CD4-positive, alpha-beta T cell (primary cell): ENCODE measurements at regions not wholly inside any gene's neighbourhood (a gene's known extent, or its start where the extent isn't known, plus 50 kb on each side); places are given as distances from the start of the nearest gene placed in this dataset.

ENCODE experiments used
- ATAC-seq: fragments of 200-7000 bp; cut with Tn5 transposase; one replicate; pipeline ENCODE4 v1.10.0; 2022; ENCODE audit warnings: mild to moderate bottlenecking; ENCODE audit not compliant: poor library complexity
- CTCF ChIA-PET: fragments of 350-600 bp; sonication (Branson Sonifier 250); formaldehyde crosslinking; loops from one replicate; lab custom pipeline; 2021; ENCODE audit warnings: antibody characterized with exemption, inconsistent platforms; lab: Charles Lee
- POLR2A ChIA-PET: fragments of 350-600 bp; sonication (Branson Sonifier 250); formaldehyde crosslinking; loops from one replicate; lab custom pipeline; 2021; ENCODE audit warnings: antibody characterized with exemption, inconsistent platforms; lab: Charles Lee
- DNase-seq, 14 experiments: peaks; one replicate each; pipeline ENCODE4 v3.0.0-alpha.2; 2013 to 2020; ENCODE audit warnings: mixed read lengths in 2 of 14
- H3K27ac ChIP-seq, 2 donors: one replicate each; pipeline versions ENCODE4 v1.5.1 to v1.7.0; 2013; ENCODE audit warnings: low read length in 2 of 2, low read depth in 1 of 2, mild to moderate bottlenecking in 1 of 2
- H3K27me3 ChIP-seq, 2 experiments: 1 replicate in 1 of 2; 2 replicates in 1 of 2; pipeline versions ENCODE4 v1.6.1 to v1.7.0; 2013; ENCODE audit warnings: low read length in 2 of 2, control low read depth in 1 of 2, mild to moderate bottlenecking in 1 of 2, moderate library complexity in 1 of 2; ENCODE audit not compliant: insufficient read depth in 2 of 2, control insufficient read depth in 1 of 2
- H3K36me3 ChIP-seq: one replicate; pipeline ENCODE4 v1.6.1; 2013; ENCODE audit warnings: low read length, control low read depth; ENCODE audit not compliant: insufficient read depth
- H3K4me1 ChIP-seq: one replicate; pipeline ENCODE4 v1.6.1; 2013; ENCODE audit warnings: low read length, control low read depth; ENCODE audit not compliant: insufficient read depth
- H3K4me3 ChIP-seq: one replicate; pipeline ENCODE4 v1.5.1; 2013; ENCODE audit warnings: mild to moderate bottlenecking, low read length, moderate library complexity
- H3K9me3 ChIP-seq, 2 experiments: 1 replicate in 1 of 2; 2 replicates in 1 of 2; pipeline versions ENCODE4 v1.6.1 to v1.7.0; 2013; ENCODE audit warnings: low read length in 2 of 2, mild to moderate bottlenecking in 2 of 2, control low read depth in 1 of 2, moderate library complexity in 1 of 2; ENCODE audit not compliant: control insufficient read depth in 1 of 2, insufficient read depth in 1 of 2
- H3K27ac Mint-ChIP-seq: one replicate; pipeline ENCODE4 v1.8.0; 2020; ENCODE audit warnings: mixed read lengths
- H3K27me3 Mint-ChIP-seq: one replicate; pipeline ENCODE4 v1.8.0; 2021; ENCODE audit warnings: mixed read lengths
- H3K36me3 Mint-ChIP-seq: one replicate; pipeline ENCODE4 v1.8.0; 2021; ENCODE audit warnings: low read depth, mixed read lengths
- H3K4me1 Mint-ChIP-seq: one replicate; pipeline ENCODE4 v1.8.0; 2021; ENCODE audit warnings: low read depth, mixed read lengths
- H3K4me3 Mint-ChIP-seq: one replicate; pipeline ENCODE4 v1.8.0; 2020; ENCODE audit warnings: mild to moderate bottlenecking, mixed read lengths
- H3K9me3 Mint-ChIP-seq: one replicate; pipeline ENCODE4 v1.8.0; 2020; ENCODE audit warnings: mixed read lengths
- CTCF ChIP-seq: fragments of 200-600 bp; IDR thresholded peaks from one replicate; pipeline ENCODE4 v1.8.0; 2022; ENCODE audit warnings: antibody characterized with exemption, mild to moderate bottlenecking
- intact Hi-C, 2 experiments: fragments of 100-400 bp; cut with DNase I in 1 of 2; cut with micrococcal nuclease in 1 of 2; formaldehyde crosslinking; loops; one replicate each; pipeline versions ENCODE4 v1.15.1 to v1.9.0; 2023 to 2025; cut with DNase I, micrococcal nuclease

- Mint-ChIP-seq H3K27me3 (no peaks in the 10 kb centered on the region), H3K4me1 (no peaks in the 10 kb centered on the region), H3K27ac (no peak overlapping the region), H3K36me3 (no peaks in the 10 kb centered on the region), H3K9me3 (peaks cover 6% of the 10 kb centered on the region), H3K4me3 (no peak overlapping the region)
- intact Hi-C loops: no loop called here
- POLR2A ChIA-PET: no interaction called here
- CTCF ChIA-PET: no interaction called here
- no peaks in the 10 kb centered on the region for H3K9me3 ChIP-seq
- no peak for TF ChIP-seq CTCF
- DNase-seq: no peak
- no peak overlapping the region for H3K4me3 ChIP-seq
- no peaks in the 10 kb centered on the region for H3K27me3 ChIP-seq
- no peaks in the 10 kb centered on the region for H3K4me1 ChIP-seq
- no peak overlapping the region for H3K27ac ChIP-seq
- no peaks in the 10 kb centered on the region for H3K36me3 ChIP-seq
- ATAC-seq: no peak
Measured at GRCh38 chr13:68185444-68186141, 955.5 kb upstream of the PCDH9 start.

- no peaks in the 10 kb centered on the region for H3K4me1 ChIP-seq
- Mint-ChIP-seq H3K4me1 (no peaks in the 10 kb centered on the region), H3K27me3 (no peaks in the 10 kb centered on the region), H3K9me3 (peaks cover 10% of the 10 kb centered on the region), H3K4me3 (no peak overlapping the region), H3K27ac (no peak overlapping the region), H3K36me3 (no peaks in the 10 kb centered on the region)
- DNase-seq (no peak), ATAC-seq (no peak)
- peaks cover 0 to 4% of the 10 kb centered on the region in 2 experiments for H3K9me3 ChIP-seq
- CTCF ChIA-PET: no interaction called here
- no peaks in the 10 kb centered on the region for H3K36me3 ChIP-seq
- POLR2A ChIA-PET: no interaction called here
- no peak overlapping the region for H3K4me3 ChIP-seq
- H3K27me3 ChIP-seq: no peaks in the 10 kb centered on the region
- H3K27ac ChIP-seq: no peak overlapping the region
- no peak for TF ChIP-seq CTCF
- intact Hi-C loops: loop anchor here in 1 of 2 experiments (2.0 kb wide), 1 partner anchor 382 kb away; no protein-coding TSS in a partner anchor
Measured at GRCh38 chr13:68176475-68176874, 946.3 kb upstream of the PCDH9 start.

- Histone ChIP-seq H3K27ac (no peak overlapping the region), H3K4me1 (no peaks in the 10 kb centered on the region), H3K27me3 (no peaks in the 10 kb centered on the region), H3K4me3 (no peak overlapping the region), H3K36me3 (no peaks in the 10 kb centered on the region), H3K9me3 (peaks cover 0 to 12% of the 10 kb centered on the region in 2 experiments)
- Mint-ChIP-seq H3K36me3 (no peaks in the 10 kb centered on the region), H3K4me1 (no peaks in the 10 kb centered on the region), H3K27me3 (no peaks in the 10 kb centered on the region), H3K27ac (no peak overlapping the region), H3K9me3 (peaks cover 10% of the 10 kb centered on the region), H3K4me3 (no peak overlapping the region)
- intact Hi-C loops: no loop called here
- POLR2A ChIA-PET: no interaction called here
- DNase-seq (no peak), ATAC-seq (no peak)
- CTCF ChIA-PET: no interaction called here
- no peak for TF ChIP-seq CTCF
Measured at GRCh38 chr13:68174893-68175292, 944.8 kb upstream of the PCDH9 start.
